Progenitor cell of endocrine pancreas (in vitro differentiated cells): ENCODE measurements at regions not wholly inside any gene's neighbourhood (a gene's known extent, or its start where the extent isn't known, plus 50 kb on each side); places are given as distances from the start of the nearest gene placed in this dataset.

Source experiments
- DNase-seq: peaks from one replicate; pipeline ENCODE4 v3.0.0; 2021; ENCODE audit warnings: low spot score; ENCODE audit not compliant: unreplicated experiment
- H3K27ac Mint-ChIP-seq: 2 replicates; pipeline ENCODE4 v1.8.0; 2021; ENCODE audit warnings: mild to moderate bottlenecking, moderate library complexity, mixed read lengths
- H3K27me3 Mint-ChIP-seq: 2 replicates; pipeline ENCODE4 v1.8.0; 2021; ENCODE audit warnings: mixed read lengths
- H3K36me3 Mint-ChIP-seq: 2 replicates; pipeline ENCODE4 v1.8.0; 2022; ENCODE audit warnings: mixed read lengths; ENCODE audit not compliant: insufficient read depth
- H3K4me1 Mint-ChIP-seq: 2 replicates; pipeline ENCODE4 v1.8.0; 2021; ENCODE audit warnings: low read depth, mixed read lengths
- H3K4me3 Mint-ChIP-seq: 2 replicates; pipeline ENCODE4 v1.8.0; 2021; ENCODE audit warnings: low read depth, mild to moderate bottlenecking, moderate library complexity, mixed read lengths
- H3K9me3 Mint-ChIP-seq: 2 replicates; pipeline ENCODE4 v1.8.0; 2021; ENCODE audit warnings: low read depth, mixed read lengths
- CTCF ChIP-seq: fragments of 200-600 bp; sonication (generic); IDR thresholded peaks from one replicate; pipeline ENCODE4 v1.5.0; 2021; ENCODE audit warnings: antibody characterized with exemption, mild to moderate bottlenecking; ENCODE audit not compliant: unreplicated experiment

GRCh38 chr7:32357535-32358277, 132.5 kb downstream of the LSM5 start:
- no peaks in the 10 kb centered on the region for H3K9me3 Mint-ChIP-seq
- no peaks in the 10 kb centered on the region for H3K36me3 Mint-ChIP-seq
- no peak for TF ChIP-seq CTCF
- no peak for DNase-seq
- H3K4me3 Mint-ChIP-seq: no peak overlapping the region
- peaks cover 22% of the 10 kb centered on the region for H3K27me3 Mint-ChIP-seq
- H3K4me1 Mint-ChIP-seq: peaks cover 4% of the 10 kb centered on the region
- H3K27ac Mint-ChIP-seq: no peak overlapping the region

GRCh38 chr7:32347244-32347828, 142.8 kb downstream of the LSM5 start:
- DNase-seq: no peak
- Mint-ChIP-seq H3K27ac (no peak overlapping the region), H3K27me3 (no peaks in the 10 kb centered on the region), H3K4me3 (no peak overlapping the region), H3K36me3 (no peaks in the 10 kb centered on the region), H3K9me3 (no peaks in the 10 kb centered on the region), H3K4me1 (no peaks in the 10 kb centered on the region)
- peak; percentile 78 for TF ChIP-seq CTCF

GRCh38 chr7:32346253-32346652, 143.9 kb downstream of the LSM5 start:
- DNase-seq: no peak
- H3K36me3 Mint-ChIP-seq: no peaks in the 10 kb centered on the region
- TF ChIP-seq CTCF: no peak
- H3K4me1 Mint-ChIP-seq: no peaks in the 10 kb centered on the region
- no peak overlapping the region for H3K4me3 Mint-ChIP-seq
- H3K27ac Mint-ChIP-seq: no peak overlapping the region
- H3K9me3 Mint-ChIP-seq: no peaks in the 10 kb centered on the region
- no peaks in the 10 kb centered on the region for H3K27me3 Mint-ChIP-seq

- no peak overlapping the region for H3K27ac Mint-ChIP-seq
These were observed 153.5 kb downstream of the LSM5 start for GRCh38 chr7:32336726-32337125.

GRCh38 chr7:32335107-32335506, 155.1 kb downstream of the LSM5 start:
- Mint-ChIP-seq H3K27ac (no peak overlapping the region), H3K4me1 (no peaks in the 10 kb centered on the region), H3K36me3 (no peaks in the 10 kb centered on the region), H3K9me3 (peaks cover 17% of the 10 kb centered on the region), H3K4me3 (no peak overlapping the region), H3K27me3 (peaks cover 17% of the 10 kb centered on the region)
- DNase-seq: no peak
- TF ChIP-seq CTCF: no peak

More at GRCh38 chr7:32336726-32337125, 153.5 kb downstream of the LSM5 start:
- no peak for DNase-seq
- Mint-ChIP-seq H3K4me3 (no peak overlapping the region), H3K4me1 (no peaks in the 10 kb centered on the region), H3K27me3 (peaks cover 19% of the 10 kb centered on the region), H3K9me3 (peaks cover 11% of the 10 kb centered on the region), H3K36me3 (no peaks in the 10 kb centered on the region)
- no peak for TF ChIP-seq CTCF
